Upper lobe of left lung (tissue), 4 donors: ENCODE measurements at regions not wholly inside any gene's neighbourhood (a gene's known extent, or its start where the extent isn't known, plus 50 kb on each side); places are given as distances from the start of the nearest gene placed in this dataset.

Source experiments
- CTCF ChIP-seq, 6 experiments: fragments of 450-650 bp in 4 of 6; fragments of 200-600 bp in 2 of 6; sonication (generic) in 2 of 6; IDR thresholded peaks; one replicate each; pipeline ENCODE4 v1.5.1; 2016 to 2019; ENCODE audit warnings: antibody characterized with exemption in 6 of 6
- POLR2A ChIP-seq, 4 donors: fragments of 450-650 bp; IDR thresholded peaks; one replicate each; pipeline ENCODE4 v1.5.1; 2016 to 2017; ENCODE audit warnings: antibody characterized with exemption in 4 of 4, mild to moderate bottlenecking in 2 of 4
- POLR2AphosphoS5 ChIP-seq, 2 donors: sonication (generic); formaldehyde crosslinking; IDR thresholded peaks; one replicate each; pipeline ENCODE4 v1.5.1; 2017; ENCODE audit warnings: antibody characterized with exemption in 2 of 2

- TF ChIP-seq CTCF (IDR thresholded peaks at IDR 0.05) (no peak), POLR2A (IDR thresholded peaks at IDR 0.05) (no peak), POLR2AphosphoS5 (IDR thresholded peaks at IDR 0.05) (no peak)
Observed at GRCh38 chr10:129373231-129373630, 93.8 kb upstream of the MGMT start.
